IMR-90 (cell line): ENCODE measurements at regions not wholly inside any gene's neighbourhood (a gene's known extent, or its start where the extent isn't known, plus 50 kb on each side); places are given as distances from the start of the nearest gene placed in this dataset.

Source experiments
- ATAC-seq: fragments of 200-7000 bp; cut with Tn5 transposase; 2 replicates; pipeline ENCODE4 v1.9.1; 2020; ENCODE audit warnings: low read depth, mild to moderate bottlenecking, moderate library complexity
- BruUV-seq: library from RNA; stranded (reverse); fragments of 400-500 nt; replicated peaks from 2 replicates; lab custom pipeline; 2021; lab: Mats Ljungman, UMichigan
- CTCF ChIA-PET: fragments of 300-600 bp; formaldehyde crosslinking; extraction: SDS; loops from one replicate; lab custom pipeline; 2021; ENCODE audit warnings: antibody characterized with exemption; lab: Yijun Ruan, JAX
- POLR2A ChIA-PET: fragments of 300-600 bp; sonication (Branson Sonifier 250); formaldehyde crosslinking; loops from one replicate; lab custom pipeline; 2022; ENCODE audit warnings: antibody characterized with exemption; ENCODE audit not compliant: unreplicated experiment; lab: Charles Lee
- DNase-seq: peaks from one replicate; pipeline ENCODE4 v3.0.0; 2013
- H2AFZ ChIP-seq: replicated peaks from 2 replicates; pipeline ENCODE3; 2013; ENCODE audit warnings: low read length, mild to moderate bottlenecking; ENCODE audit not compliant: poor library complexity
- H2AK5ac ChIP-seq: 2 replicates; pipeline ENCODE4 v1.6.1; 2013; ENCODE audit warnings: low read depth, low read length, inconsistent platforms
- H2AK9ac ChIP-seq: replicated peaks from 2 replicates; pipeline ENCODE3; 2013; ENCODE audit warnings: mild to moderate bottlenecking, low read depth, low read length, moderate library complexity; ENCODE audit not compliant: poor library complexity
- H2BK120ac ChIP-seq: 2 replicates; pipeline ENCODE4 v1.6.1; 2013; ENCODE audit warnings: low read depth, low read length, inconsistent platforms
- H2BK15ac ChIP-seq: 3 replicates; pipeline ENCODE4 v1.6.1; 2013; ENCODE audit warnings: low read depth, low read length, inconsistent platforms
- H2BK20ac ChIP-seq: 2 replicates; pipeline ENCODE4 v1.6.1; 2013; ENCODE audit warnings: low read depth, mild to moderate bottlenecking, inconsistent platforms, low read length, moderate library complexity
- H2BK5ac ChIP-seq: 2 replicates; pipeline ENCODE4 v1.6.1; 2013; ENCODE audit warnings: mild to moderate bottlenecking, low read depth, low read length, inconsistent platforms; ENCODE audit not compliant: poor library complexity, severe bottlenecking
- H3K14ac ChIP-seq: replicated peaks from 2 replicates; pipeline ENCODE4 v1.6.1; 2013; ENCODE audit warnings: low read depth, low read length, inconsistent platforms
- H3K18ac ChIP-seq: 2 replicates; pipeline ENCODE4 v1.6.1; 2013; ENCODE audit warnings: low read depth, low read length, control low read depth
- H3K23ac ChIP-seq: 2 replicates; pipeline ENCODE4 v1.6.1; 2013; ENCODE audit warnings: low read depth, low read length, inconsistent platforms
- H3K27ac ChIP-seq: 2 replicates; pipeline ENCODE4 v1.5.1; 2013; ENCODE audit warnings: mild to moderate bottlenecking, control low read depth, low read length; ENCODE audit not compliant: insufficient read depth
- H3K27me3 ChIP-seq: 2 replicates; pipeline ENCODE4 v1.6.1; 2013; ENCODE audit warnings: low read length; ENCODE audit not compliant: control insufficient read depth, insufficient read depth
- H3K36me3 ChIP-seq: 2 replicates; pipeline ENCODE4 v1.6.1; 2013; ENCODE audit warnings: low read length, mixed read lengths; ENCODE audit not compliant: control insufficient read depth, insufficient read depth
- H3K4ac ChIP-seq: 2 replicates; pipeline ENCODE4 v1.6.1; 2013; ENCODE audit warnings: low read depth, low read length, inconsistent platforms
- H3K4me1 ChIP-seq: 2 replicates; pipeline ENCODE4 v1.6.1; 2013; ENCODE audit warnings: low read length, mixed read lengths; ENCODE audit not compliant: control insufficient read depth, insufficient read depth
- H3K4me2 ChIP-seq: 2 replicates; pipeline ENCODE4 v1.6.1; 2013; ENCODE audit warnings: low read depth, mild to moderate bottlenecking, control low read depth, low read length, moderate library complexity
- H3K4me3 ChIP-seq: 2 replicates; pipeline ENCODE4 v1.5.1; 2013; ENCODE audit warnings: low read depth, mild to moderate bottlenecking, control low read depth, low read length, moderate library complexity; ENCODE audit not compliant: insufficient read depth
- H3K56ac ChIP-seq: 2 replicates; pipeline ENCODE4 v1.6.1; 2013; ENCODE audit warnings: low read length, inconsistent platforms; ENCODE audit not compliant: insufficient read depth; ENCODE audit errors: extremely low read depth
- H3K79me1 ChIP-seq, 2 experiments: 2 replicates each; pipeline ENCODE4 v1.6.1; 2013; ENCODE audit warnings: low read length in 2 of 2, inconsistent platforms in 1 of 2, low read depth in 1 of 2
- H3K9ac ChIP-seq: 2 replicates; pipeline ENCODE4 v1.6.1; 2013; ENCODE audit warnings: low read depth, low read length, control low read depth
- H3K9me1 ChIP-seq: 2 replicates; pipeline ENCODE4 v1.6.1; 2013; ENCODE audit warnings: low read length, inconsistent platforms; ENCODE audit not compliant: insufficient read depth
- H3K9me3 ChIP-seq: 2 replicates; pipeline ENCODE4 v1.6.1; 2013; ENCODE audit warnings: low read length; ENCODE audit not compliant: control insufficient read depth, insufficient read depth
- H4K20me1 ChIP-seq: 2 replicates; pipeline ENCODE4 v1.6.1; 2013; ENCODE audit warnings: low read length, inconsistent platforms; ENCODE audit not compliant: insufficient read depth
- H4K5ac ChIP-seq: 2 replicates; pipeline ENCODE4 v1.6.1; 2013; ENCODE audit warnings: mild to moderate bottlenecking, low read depth, low read length, control low read depth
- H4K8ac ChIP-seq, 2 experiments: 2 replicates each; pipeline ENCODE4 v1.6.1; 2013; ENCODE audit warnings: low read depth in 2 of 2, low read length in 2 of 2, control low read depth in 1 of 2, inconsistent platforms in 1 of 2
- H4K91ac ChIP-seq: 2 replicates; pipeline ENCODE4 v1.6.1; 2013; ENCODE audit warnings: low read depth, low read length, inconsistent platforms; ENCODE audit not compliant: insufficient read depth
- BHLHE40 ChIP-seq: fragments of 150-350 bp; IDR thresholded peaks from 2 replicates; pipeline ENCODE4 v1.6.1; 2016; ENCODE audit warnings: mild to moderate bottlenecking, low read depth, low read length
- CHD1 ChIP-seq: IDR thresholded peaks from 2 replicates; pipeline ENCODE4 v1.6.1; 2012; ENCODE audit warnings: low read depth, low read length, improper control_type of control experiment
- CTCF ChIP-seq: conservative IDR thresholded peaks from 2 replicates; pipeline ENCODE4 v1.5.1; 2012; ENCODE audit warnings: mild to moderate bottlenecking, low read depth, low read length, improper control_type of control experiment
- ELK1 ChIP-seq: fragments of 150-350 bp; IDR thresholded peaks from 2 replicates; pipeline ENCODE4 v1.6.1; 2016; ENCODE audit warnings: low read depth, mild to moderate bottlenecking, low read length, moderate library complexity, borderline replicate concordance
- FOS ChIP-seq: fragments of 150-350 bp; IDR thresholded peaks from 2 replicates; pipeline ENCODE4 v1.6.1; 2016; ENCODE audit warnings: low read depth, low read length
- MAFK ChIP-seq: IDR thresholded peaks from 2 replicates; pipeline ENCODE4 v1.6.1; 2012; ENCODE audit warnings: low read depth, low read length, improper control_type of control experiment
- MAZ ChIP-seq: IDR thresholded peaks from 2 replicates; pipeline ENCODE4 v1.6.1; 2012; ENCODE audit warnings: low read depth, mild to moderate bottlenecking, low read length, improper control_type of control experiment, moderate library complexity, borderline replicate concordance
- NFE2L2 ChIP-seq: fragments of 150-350 bp; IDR thresholded peaks from 2 replicates; pipeline ENCODE4 v1.6.1; 2016; ENCODE audit warnings: low read depth, mild to moderate bottlenecking, low read length
- POLR2A ChIP-seq: IDR thresholded peaks from 2 replicates; pipeline ENCODE4 v1.6.1; 2012; ENCODE audit warnings: mild to moderate bottlenecking, low read depth, low read length
- WGBS, 2 experiments: methylation state at CpG; one replicate each; pipeline versions ENCODE4 v1.1.5 to v1.1.7; 2013; ENCODE audit warnings: missing lambda C conversion rate in 2 of 2; ENCODE audit not compliant: insufficient read length in 1 of 2; ENCODE audit errors: extremely low coverage in 2 of 2; 5-methylcytosine and 5-hydroxymethylcytosine counted together
- dilution Hi-C: fragments of 300-500 bp; cut with HindIII; formaldehyde crosslinking; loops from one replicate; pipeline ENCODE4 v1.14.3; 2018; ENCODE audit warnings: low sequenced_read_pairs; ENCODE audit not compliant: unreplicated experiment
- in situ Hi-C: fragments of 300-500 bp; cut with MboI; formaldehyde crosslinking; loops from 3 replicates; pipeline ENCODE4 v1.14.3; 2019; ENCODE audit warnings: low sequenced_read_pairs, inconsistent platforms, mixed read lengths
- intact Hi-C: fragments of 100-400 bp; cut with micrococcal nuclease; formaldehyde crosslinking; loops from 2 replicates; pipeline ENCODE4 v1.10.0; 2022

- TF ChIP-seq MAZ (no peak), CTCF (no peak), ELK1 (no peak), NFE2L2 (no peak), FOS (no peak), POLR2A (no peak), BHLHE40 (no peak), MAFK (no peak), CHD1 (no peak)
- Histone ChIP-seq H3K4me3 (no peak overlapping the region), H4K5ac (no peak overlapping the region), H3K27ac (no peak overlapping the region), H4K20me1 (no peaks in the 10 kb centered on the region), H4K91ac (no peak overlapping the region), H3K18ac (no peak overlapping the region), H3K56ac (no peak overlapping the region), H3K36me3 (no peaks in the 10 kb centered on the region), H3K9ac (no peak overlapping the region), H3K27me3 (no peaks in the 10 kb centered on the region), H3K9me3 (no peaks in the 10 kb centered on the region), H2AFZ (no peak overlapping the region), H2BK20ac (no peak overlapping the region), H3K23ac (no peak overlapping the region), H3K14ac (no peak overlapping the region), H3K4me1 (no peaks in the 10 kb centered on the region), H2BK120ac (no peak overlapping the region), H2AK9ac (no peak overlapping the region), H3K4ac (no peak overlapping the region), H3K9me1 (no peaks in the 10 kb centered on the region), H4K8ac (no peak overlapping the region), H2BK5ac (no peak overlapping the region), H2BK15ac (no peak overlapping the region), H3K79me1 (no peaks in the 10 kb centered on the region), H3K4me2 (no peak overlapping the region), H2AK5ac (no peak overlapping the region)
- intact Hi-C loops: no loop called here
- DNase-seq (no peak), ATAC-seq (no peak)
- dilution Hi-C loops: no loop called here
- 83% methylated on average over 1 of the region's 4 CpGs; no CpG with 5 or more reads in 1 of the 2 experiments for WGBS, 2 experiments
- ChIA-PET CTCF (no interaction called here), POLR2A (no interaction called here)
- in situ Hi-C loops: no loop called here
- BruUV-seq: no TSS peak
Measured at GRCh38 chr6:94099072-94099471, 679.7 kb upstream of the EPHA7 start.
